ENCODE measurements at regions not wholly inside any gene's neighbourhood (a gene's known extent, or its start where the extent isn't known, plus 50 kb on each side); places are given as distances from the start of the nearest gene placed in this dataset.
A peak's percentile ranks its signal among the peaks of the same experiment; 100 is the strongest.
"Not testable (repeated sequence)": the region's sequence is repeated elsewhere in the genome, so short reads cannot be mapped to it uniquely, and the experiment has no call there.

DNA sequence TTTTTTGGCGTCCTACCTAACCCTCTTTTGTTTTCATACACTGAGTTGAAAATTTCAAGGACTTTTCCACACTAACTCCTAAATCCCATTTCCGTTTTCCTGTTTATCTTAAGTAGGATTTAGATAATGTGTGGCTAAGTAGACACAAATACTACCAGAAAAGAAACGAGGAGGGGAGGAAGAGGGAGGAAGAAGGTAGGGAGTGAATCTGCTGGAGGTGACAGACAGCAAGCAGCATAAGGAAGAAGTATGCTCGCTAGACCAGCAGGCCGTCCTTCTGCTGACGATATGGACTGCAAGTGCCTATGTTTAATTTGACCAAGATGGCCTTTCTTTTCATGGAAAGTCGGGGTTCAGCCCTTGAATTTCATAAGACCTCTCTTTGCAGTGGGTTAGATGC is 256.9 kb upstream of the RAB4A start:
- no peak for DNase-seq (ENCODE audit: low read depth)

DNA sequence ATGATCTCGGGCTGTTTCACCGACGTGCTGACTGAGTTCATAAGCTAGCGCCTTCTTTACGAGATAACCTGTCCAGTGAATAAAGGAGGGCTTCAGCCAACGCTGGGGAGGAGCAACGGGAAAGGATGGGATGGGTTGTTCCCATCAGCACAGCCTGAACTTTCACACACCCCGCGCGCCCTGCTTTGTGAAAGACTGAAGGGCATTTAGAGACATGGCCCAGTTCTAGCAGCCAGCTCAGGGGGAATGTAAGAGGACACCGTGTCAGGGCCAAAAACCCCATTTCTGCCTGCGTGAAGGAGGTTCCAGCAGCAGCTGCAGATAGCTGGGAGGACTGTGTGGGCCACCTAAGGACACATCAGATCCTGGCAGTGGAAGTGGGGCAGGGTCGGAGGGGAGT is 255.1 kb upstream of the RAB4A start:
- DNase-seq (ENCODE audit: low read depth), result no peak

- no peak for DNase-seq (ENCODE audit: low read depth)
Observed at GRCh38 chr1:229017091-229017490, 253.8 kb upstream of the RAB4A start.

GRCh38 chr1:229018674-229019295 is 252.1 kb upstream of the RAB4A start:
- DNase-seq (ENCODE audit: low read depth), result no peak

DNA sequence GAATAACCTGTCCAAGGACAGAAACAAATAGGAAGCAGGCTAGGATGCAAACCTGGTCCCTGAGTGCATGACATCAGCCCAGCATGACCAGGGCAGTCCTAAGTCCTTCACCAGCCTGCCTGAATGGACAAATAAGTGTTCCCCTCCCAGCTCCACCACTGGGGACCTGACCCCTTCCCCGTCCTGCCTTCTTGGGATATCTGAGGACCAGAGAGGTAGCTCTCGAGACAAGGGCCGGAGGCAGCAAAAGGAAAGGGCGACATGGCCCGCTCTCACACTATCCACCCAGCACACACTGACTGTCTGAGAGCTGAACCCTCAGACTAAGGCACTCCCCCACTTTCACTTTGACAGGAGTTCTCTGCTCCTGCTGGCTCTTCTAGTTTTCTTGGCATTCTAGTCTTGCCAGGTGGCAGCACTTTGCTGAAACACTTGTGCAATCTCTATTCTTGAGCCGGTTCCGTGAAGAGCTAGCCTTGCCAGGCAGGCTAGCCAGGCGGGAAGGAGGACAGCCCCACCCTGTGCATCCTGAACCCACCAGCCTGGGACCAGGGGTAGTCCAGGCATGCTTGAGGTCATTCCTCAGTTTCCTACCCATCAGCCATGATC is 251.1 kb upstream of the RAB4A start:
- DNase-seq (ENCODE audit: low read depth), result no peak

DNA sequence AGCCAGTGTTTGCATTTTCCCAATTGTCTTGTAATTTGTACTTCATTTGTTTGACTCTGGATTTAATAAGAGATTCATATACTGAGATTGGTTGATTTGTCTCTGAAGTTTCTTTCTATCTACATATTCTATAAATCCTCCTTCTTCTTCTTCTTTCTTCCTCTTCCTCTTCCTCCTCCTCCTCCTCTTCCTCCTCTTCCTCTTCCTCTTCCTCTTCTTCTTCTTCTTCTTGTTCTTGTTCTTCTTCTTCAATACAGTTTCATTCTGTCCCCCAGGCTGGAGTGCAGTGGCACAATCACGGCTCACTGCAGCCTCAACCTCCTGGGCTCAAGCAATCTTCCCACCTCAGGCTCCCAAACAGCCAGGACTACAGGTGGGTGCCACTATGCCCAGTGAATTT is 249.9 kb upstream of the RAB4A start:
- not testable (repeated sequence) for DNase-seq (ENCODE audit: low read depth)

GRCh38 chr1:229022595-229023333 is 248.1 kb upstream of the RAB4A start:
- no peak for DNase-seq (ENCODE audit: low read depth)

GRCh38 chr1:229023651-229024300 is 247.1 kb upstream of the RAB4A start:
- no peak for DNase-seq (ENCODE audit: low read depth)

DNA sequence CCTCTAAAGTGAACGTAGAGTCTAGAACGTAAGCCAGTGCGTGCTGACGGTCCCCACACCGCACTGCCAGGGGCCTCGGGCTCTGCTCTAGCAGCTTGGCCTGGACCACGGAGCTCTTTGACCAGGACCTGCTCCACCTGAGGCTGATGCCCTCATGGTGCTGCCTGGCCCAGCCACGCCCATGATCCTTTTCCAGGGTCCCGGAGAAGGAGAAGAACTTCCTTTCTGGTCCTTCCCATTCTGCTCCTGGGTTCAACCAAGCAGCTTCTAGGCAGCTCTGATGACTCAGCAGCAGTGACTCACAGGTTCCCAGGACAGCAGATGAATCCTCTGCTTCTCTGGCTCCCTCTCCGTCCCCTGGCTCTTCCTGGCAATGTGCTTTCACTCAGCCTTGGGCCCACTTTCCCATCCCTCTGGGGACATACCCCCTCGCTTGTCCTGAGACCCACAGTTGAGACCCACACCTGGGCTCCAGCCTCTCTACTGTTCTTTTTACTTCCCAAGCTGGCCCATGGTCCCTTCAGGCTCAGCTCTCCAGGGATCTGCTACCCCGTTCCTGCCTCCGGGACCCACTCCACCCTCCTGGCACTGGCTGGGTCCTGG is 246.3 kb upstream of the RAB4A start:
- DNase-seq (ENCODE audit: low read depth), result peak; percentile 4

DNA sequence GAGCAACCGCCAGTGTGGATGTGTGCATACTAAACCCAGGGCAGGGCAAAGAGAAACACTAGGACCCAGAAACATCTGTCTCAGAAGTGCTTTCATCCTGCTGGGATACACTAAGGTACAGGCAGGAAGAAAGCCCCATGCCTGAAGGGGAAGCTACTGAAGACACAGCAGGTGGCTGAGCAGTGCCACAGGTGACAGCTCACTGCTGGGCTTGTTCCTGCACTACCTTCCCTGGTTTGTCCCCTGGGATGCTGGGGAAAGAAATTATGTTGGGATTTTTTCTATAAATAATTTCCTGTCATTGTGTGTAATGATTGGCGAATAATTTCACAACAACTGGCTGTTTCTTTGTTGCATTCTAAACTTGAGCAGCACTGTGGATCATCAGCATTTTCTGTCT is 245.3 kb upstream of the RAB4A start:
- DNase-seq (ENCODE audit: low read depth), result no peak

DNA sequence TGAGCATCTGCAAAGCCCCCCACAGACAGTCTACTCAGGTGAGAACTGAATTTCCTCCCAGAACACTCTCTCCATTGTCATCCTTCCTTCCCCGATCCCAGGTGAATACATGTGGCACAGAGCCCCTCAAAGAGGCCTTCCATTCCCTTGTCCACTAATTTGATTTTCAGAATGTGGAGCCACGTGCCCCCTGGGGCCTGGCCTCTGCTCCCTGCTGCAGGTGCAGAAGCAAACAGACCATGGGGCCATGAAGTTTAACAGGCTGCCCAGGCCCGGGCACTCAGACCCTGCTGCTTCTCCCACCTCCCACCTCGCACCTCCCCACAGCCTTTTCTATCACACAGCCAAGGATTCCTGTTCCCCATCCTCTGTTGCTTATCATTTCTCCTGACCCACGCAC is 243.8 kb upstream of the RAB4A start:
- no peak for DNase-seq (ENCODE audit: low read depth)

DNA sequence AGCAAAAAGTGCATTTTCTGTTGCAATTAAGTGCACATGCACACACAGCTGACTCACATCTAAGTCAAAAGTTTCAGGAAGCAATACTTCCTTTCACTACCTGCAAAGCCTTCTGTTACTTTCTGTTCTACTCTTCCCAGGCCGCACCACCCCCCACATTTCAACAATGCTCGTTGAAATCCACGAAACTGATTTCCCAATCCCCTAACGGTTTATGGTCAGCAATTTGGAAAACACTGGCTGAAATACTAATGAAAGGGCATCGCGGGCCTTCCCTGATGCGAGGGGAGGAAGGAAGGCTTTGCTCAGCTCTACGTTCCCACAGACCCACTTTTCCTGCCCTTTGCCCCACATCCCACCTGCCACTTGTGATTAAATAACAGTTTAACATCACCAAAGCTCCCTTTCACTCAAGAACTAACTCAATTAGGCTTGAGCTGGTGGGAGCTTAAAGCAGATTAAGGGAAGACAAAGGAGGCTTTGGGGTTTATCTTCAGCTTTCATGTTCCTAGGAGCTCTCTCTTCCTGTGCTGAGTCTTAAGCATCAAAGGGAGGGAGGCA is 243.2 kb upstream of the RAB4A start:
- peak; percentile 4 for DNase-seq (ENCODE audit: low read depth)

GRCh38 chr1:229028544-229028943 is 242.4 kb upstream of the RAB4A start:
- no peak for DNase-seq (ENCODE audit: low read depth)

DNA sequence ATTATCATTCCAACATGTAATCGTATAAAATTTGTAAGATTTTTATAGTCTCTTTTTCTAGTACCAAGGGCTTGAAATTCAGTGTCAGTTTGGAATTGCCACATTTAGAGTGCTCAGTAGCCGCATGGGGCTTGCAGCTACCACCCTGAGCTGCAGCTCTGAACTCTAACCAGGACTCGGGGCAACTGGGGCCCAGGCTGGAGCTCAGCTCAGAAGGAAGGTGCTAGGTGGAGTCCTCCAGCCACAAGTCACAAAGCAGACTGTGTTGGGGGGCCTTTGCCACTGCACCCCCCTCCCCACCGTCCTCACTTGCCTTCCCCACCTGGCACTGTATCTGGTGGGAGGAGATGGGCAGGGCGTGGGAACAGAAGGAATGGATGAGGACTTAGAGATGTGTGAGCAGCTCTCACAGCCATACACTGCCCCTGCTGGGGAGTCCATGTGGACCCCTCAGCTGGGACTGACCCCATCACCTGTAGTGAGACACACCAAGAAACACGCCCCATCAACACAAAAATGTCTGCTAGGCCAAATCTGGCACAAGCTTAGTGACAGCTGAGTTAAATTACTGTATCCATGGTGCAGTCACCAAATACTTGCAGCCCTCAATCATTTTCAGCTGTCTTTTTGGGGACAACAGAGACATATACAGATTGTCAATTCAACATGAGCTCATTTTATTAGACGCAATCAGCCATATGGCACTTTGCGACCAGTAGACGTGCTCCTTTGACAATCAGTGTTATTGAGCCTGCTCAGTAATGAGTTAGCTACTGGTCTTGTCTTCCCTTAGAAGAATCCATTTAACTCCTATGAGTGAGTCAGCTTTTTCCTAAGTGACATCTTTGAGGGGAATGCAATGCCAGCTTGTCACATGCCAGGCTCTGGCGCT is 241.7 kb upstream of the RAB4A start:
- no peak for DNase-seq (ENCODE audit: low read depth)

GRCh38 chr1:229029879-229030235 is 241.1 kb upstream of the RAB4A start:
- DNase-seq (ENCODE audit: low read depth), result no peak

- DNase-seq (ENCODE audit: low read depth), result no peak
Observed at GRCh38 chr1:229030630-229031029, 240.3 kb upstream of the RAB4A start.

- DNase-seq (ENCODE audit: low read depth), result no peak
Observed at GRCh38 chr1:229031061-229031460, 239.8 kb upstream of the RAB4A start.

- no peak for DNase-seq (ENCODE audit: low read depth)
Observed at GRCh38 chr1:229031481-229032341, 239.2 kb upstream of the RAB4A start.

DNA sequence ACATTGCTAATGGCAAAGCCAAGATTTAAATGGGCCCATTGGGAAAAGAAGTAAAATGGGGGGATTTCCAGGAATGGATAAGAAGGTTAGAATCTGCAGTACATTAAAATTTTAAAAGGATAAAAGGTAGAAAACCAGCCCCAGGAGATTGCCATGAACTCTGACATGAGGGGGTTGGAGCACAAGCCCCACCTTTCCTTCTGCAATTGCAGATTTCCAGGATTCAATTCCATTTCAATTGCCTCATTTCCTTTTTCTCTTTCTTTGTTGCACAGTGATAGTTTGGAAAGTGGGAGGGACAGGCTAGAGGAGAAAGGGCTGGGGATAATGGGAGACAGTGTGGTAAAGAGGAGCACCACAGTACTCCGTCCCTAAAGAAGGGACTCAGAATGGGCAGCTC is 238.5 kb upstream of the RAB4A start:
- no peak for DNase-seq (ENCODE audit: low read depth)

GRCh38 chr1:229033480-229033879 is 237.4 kb upstream of the RAB4A start:
- DNase-seq (ENCODE audit: low read depth), result no peak
